ENCODE measurements at regions not wholly inside any gene's neighbourhood (a gene's known extent, or its start where the extent isn't known, plus 50 kb on each side); places are given as distances from the start of the nearest gene placed in this dataset.

DNA sequence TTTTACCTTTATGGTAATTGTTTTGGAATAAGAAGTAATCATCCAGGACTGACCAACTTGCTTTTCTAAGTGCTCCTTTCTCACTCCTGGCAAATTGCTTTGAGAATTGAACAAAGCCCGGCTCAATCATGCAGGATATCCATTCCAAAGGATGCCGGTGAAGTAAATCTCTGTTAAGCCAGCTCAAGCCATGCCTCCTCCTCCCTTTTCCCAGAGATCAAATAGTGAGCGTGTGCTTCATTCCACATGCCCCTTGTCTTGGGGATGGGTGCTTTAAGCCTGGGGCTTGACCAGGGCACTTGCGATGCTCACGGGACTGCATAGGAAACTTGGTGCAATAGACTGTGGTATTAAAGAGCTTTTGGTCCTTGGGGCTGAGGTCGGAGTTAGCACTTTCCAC is 90.7 kb downstream of the UTP18 start:
- TF ChIP-seq POLR2A (IDR thresholded peaks at IDR 0.05; ENCODE audit: low read length) (no peak), GATA1 (IDR thresholded peaks at IDR 0.05; ENCODE audit: low read depth, low read length) (no peak)
